ENCODE measurements at regions not wholly inside any gene's neighbourhood (a gene's known extent, or its start where the extent isn't known, plus 50 kb on each side); places are given as distances from the start of the nearest gene placed in this dataset.
"Not testable (repeated sequence)": the region's sequence is repeated elsewhere in the genome, so short reads cannot be mapped to it uniquely, and the experiment has no call there.

DNA sequence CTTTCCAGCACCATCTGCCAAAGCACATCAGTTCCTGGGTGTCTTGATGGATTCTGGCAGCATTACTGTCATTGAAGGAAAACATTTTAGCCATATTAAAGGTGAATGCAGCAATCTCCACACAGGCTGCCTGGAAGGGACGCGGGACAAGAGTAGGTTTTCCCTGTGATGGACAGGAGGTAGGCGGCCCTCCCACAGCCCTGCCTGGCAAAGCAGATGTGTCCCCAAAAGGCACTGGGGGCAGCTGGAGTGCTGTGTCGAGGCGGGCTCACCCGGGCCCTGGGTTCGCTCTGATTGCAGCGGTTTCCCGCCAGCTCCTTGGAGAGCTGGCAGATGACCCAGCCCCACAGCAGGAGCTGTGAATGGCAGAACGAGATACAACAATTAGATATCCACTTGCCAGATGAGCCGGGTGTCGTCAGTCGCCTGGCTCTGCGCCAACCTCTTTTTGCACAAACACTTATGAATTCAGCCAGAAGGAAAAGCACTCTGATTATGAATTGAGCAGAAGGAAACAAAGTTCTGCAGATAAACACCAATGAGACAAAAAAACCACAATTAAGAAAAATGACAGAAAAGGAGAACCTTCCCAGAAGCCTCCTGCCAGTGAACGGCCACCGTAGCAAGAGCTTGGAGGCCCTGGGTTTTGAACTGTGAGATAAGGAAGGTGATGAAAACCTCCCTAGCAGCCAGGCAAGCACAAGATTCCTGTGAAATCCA is 64.9 kb upstream of the ZNF195 start:
- H2BK5ac ChIP-seq (ENCODE audit: low read depth, low read length, poor library complexity); H2BK12ac ChIP-seq (ENCODE audit: low read length); H3K23ac ChIP-seq (ENCODE audit: low read length); DNase-seq; H4K8ac ChIP-seq (ENCODE audit: low read depth, low read length); H3K4me1 ChIP-seq (ENCODE audit: control insufficient read depth in 1 of 2, insufficient read depth in 2 of 2, low read length in 2 of 2); H2AFZ ChIP-seq (ENCODE audit: insufficient read depth, low read length, poor library complexity); H4K12ac ChIP-seq (ENCODE audit: low read depth, low read length); H4K91ac ChIP-seq (ENCODE audit: low read depth, low read length); H3K9ac ChIP-seq (ENCODE audit: low read length); H2BK120ac ChIP-seq (ENCODE audit: insufficient read depth, low read length, poor library complexity); H3K18ac ChIP-seq (ENCODE audit: low read length); H3K4me3 ChIP-seq (ENCODE audit: low read depth, low read length); H3K4ac ChIP-seq (ENCODE audit: low read depth, low read length); H3K4me2 ChIP-seq (ENCODE audit: low read length); H3K27me3 ChIP-seq (ENCODE audit: insufficient read depth, low read length); H3K27ac ChIP-seq (ENCODE audit: low read depth, low read length); H3K36me3 ChIP-seq (ENCODE audit: control insufficient read depth in 1 of 2, insufficient read depth in 2 of 2, low read length in 2 of 2); H3K14ac ChIP-seq (ENCODE audit: low read length); H2AK5ac ChIP-seq (ENCODE audit: low read length); H3K79me2 ChIP-seq (ENCODE audit: control insufficient read depth, insufficient read depth, low read length, poor library complexity); H3K9me3 ChIP-seq (ENCODE audit: insufficient read depth, low read depth, low read length); H3K79me1 ChIP-seq (ENCODE audit: low read length): not testable (repeated sequence)
- no CpG with 5 or more reads among the region's 16 CpGs for WGBS (ENCODE audit: extremely low coverage, insufficient coverage, insufficient read length)

DNA sequence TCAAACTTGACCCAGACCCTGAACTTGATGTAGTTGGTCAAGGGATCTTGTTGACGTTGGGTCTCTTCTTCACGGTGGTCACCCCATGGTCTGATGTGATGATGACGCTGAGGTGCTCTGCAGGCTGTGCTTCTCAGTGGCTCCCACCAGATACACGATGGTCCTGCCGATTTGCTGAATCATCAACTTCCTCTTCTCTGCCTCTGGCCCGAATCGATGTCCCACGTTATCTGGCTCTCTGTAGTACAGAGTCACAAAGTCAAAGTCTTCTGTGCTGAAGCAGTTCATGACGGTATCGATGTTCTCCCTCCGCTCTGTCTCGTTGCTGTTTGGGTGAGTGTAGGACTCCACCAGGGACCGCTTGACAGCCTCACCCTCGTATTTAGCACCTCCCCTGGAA is 58.5 kb upstream of the ZNF195 start:
- H3K4me3 ChIP-seq (ENCODE audit: low read depth, low read length); H3K4ac ChIP-seq (ENCODE audit: low read depth, low read length); H4K12ac ChIP-seq (ENCODE audit: low read depth, low read length); H2AFZ ChIP-seq (ENCODE audit: insufficient read depth, low read length, poor library complexity); H3K18ac ChIP-seq (ENCODE audit: low read length); H3K4me2 ChIP-seq (ENCODE audit: low read length); H4K8ac ChIP-seq (ENCODE audit: low read depth, low read length); H2BK120ac ChIP-seq (ENCODE audit: insufficient read depth, low read length, poor library complexity); H2BK12ac ChIP-seq (ENCODE audit: low read length); H2BK5ac ChIP-seq (ENCODE audit: low read depth, low read length, poor library complexity); H3K9me3 ChIP-seq (ENCODE audit: insufficient read depth, low read depth, low read length); H3K14ac ChIP-seq (ENCODE audit: low read length); H3K27me3 ChIP-seq (ENCODE audit: insufficient read depth, low read length); H3K36me3 ChIP-seq (ENCODE audit: control insufficient read depth in 1 of 2, insufficient read depth in 2 of 2, low read length in 2 of 2); H3K79me2 ChIP-seq (ENCODE audit: control insufficient read depth, insufficient read depth, low read length, poor library complexity); DNase-seq; H3K4me1 ChIP-seq (ENCODE audit: control insufficient read depth in 1 of 2, insufficient read depth in 2 of 2, low read length in 2 of 2); H3K9ac ChIP-seq (ENCODE audit: low read length); H3K79me1 ChIP-seq (ENCODE audit: low read length); H2AK5ac ChIP-seq (ENCODE audit: low read length); H3K27ac ChIP-seq (ENCODE audit: low read depth, low read length); H4K91ac ChIP-seq (ENCODE audit: low read depth, low read length); H3K23ac ChIP-seq (ENCODE audit: low read length): not testable (repeated sequence)
- no CpG with 5 or more reads among the region's 14 CpGs for WGBS (ENCODE audit: extremely low coverage, insufficient coverage, insufficient read length)

DNA sequence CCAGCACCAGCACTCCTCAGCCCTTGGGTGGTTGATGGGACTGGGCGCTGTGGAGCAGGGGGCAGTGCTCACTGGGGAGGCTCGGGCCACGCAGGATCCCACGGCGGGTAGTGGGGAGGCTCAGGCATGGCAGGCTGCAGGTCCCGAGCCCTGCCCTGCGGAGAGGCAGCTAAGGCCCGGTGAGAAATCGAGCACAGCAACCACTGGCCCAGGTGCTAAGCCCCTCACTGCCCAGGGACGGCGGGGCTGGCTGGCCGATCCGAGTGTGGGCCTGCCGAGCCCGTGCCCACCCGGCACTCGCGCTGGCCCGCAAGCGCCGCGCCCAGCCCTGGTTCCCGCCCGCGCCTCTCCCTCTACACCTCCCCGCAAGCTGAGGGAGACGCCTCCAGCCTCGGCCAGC is 56.0 kb upstream of the ZNF195 start:
- Histone ChIP-seq H3K4ac (ENCODE audit: low read depth, low read length) (no peak overlapping the region), H4K8ac (ENCODE audit: low read depth, low read length) (no peak overlapping the region), H4K12ac (ENCODE audit: low read depth, low read length) (no peak overlapping the region), H2AFZ (ENCODE audit: insufficient read depth, low read length, poor library complexity) (no peak overlapping the region), H3K4me2 (ENCODE audit: low read length) (no peak overlapping the region), H3K9me3 (ENCODE audit: insufficient read depth, low read depth, low read length) (no peaks in the 10 kb centered on the region), H3K14ac (ENCODE audit: low read length) (no peak overlapping the region), H2BK12ac (ENCODE audit: low read length) (no peak overlapping the region), H3K27me3 (ENCODE audit: insufficient read depth, low read length) (no peaks in the 10 kb centered on the region), H2AK5ac (ENCODE audit: low read length) (no peak overlapping the region), H3K23ac (ENCODE audit: low read length) (no peak overlapping the region), H3K36me3 (ENCODE audit: control insufficient read depth in 1 of 2, insufficient read depth in 2 of 2, low read length in 2 of 2) (no peaks in the 10 kb centered on the region), H2BK120ac (ENCODE audit: insufficient read depth, low read length, poor library complexity) (no peak overlapping the region), H3K79me1 (ENCODE audit: low read length) (no peaks in the 10 kb centered on the region), H3K4me3 (ENCODE audit: low read depth, low read length) (no peak overlapping the region), H2BK5ac (ENCODE audit: low read depth, low read length, poor library complexity) (no peak overlapping the region), H3K9ac (ENCODE audit: low read length) (no peak overlapping the region), H4K91ac (ENCODE audit: low read depth, low read length) (no peak overlapping the region), H3K79me2 (ENCODE audit: control insufficient read depth, insufficient read depth, low read length, poor library complexity) (no peaks in the 10 kb centered on the region), H3K27ac (ENCODE audit: low read depth, low read length) (no peak overlapping the region), H3K18ac (ENCODE audit: low read length) (no peak overlapping the region), H3K4me1 (ENCODE audit: control insufficient read depth in 1 of 2, insufficient read depth in 2 of 2, low read length in 2 of 2) (no peaks in the 10 kb centered on the region)
- no peak for DNase-seq
- no CpG with 5 or more reads among the region's 28 CpGs for WGBS (ENCODE audit: extremely low coverage, insufficient coverage, insufficient read length)

DNA sequence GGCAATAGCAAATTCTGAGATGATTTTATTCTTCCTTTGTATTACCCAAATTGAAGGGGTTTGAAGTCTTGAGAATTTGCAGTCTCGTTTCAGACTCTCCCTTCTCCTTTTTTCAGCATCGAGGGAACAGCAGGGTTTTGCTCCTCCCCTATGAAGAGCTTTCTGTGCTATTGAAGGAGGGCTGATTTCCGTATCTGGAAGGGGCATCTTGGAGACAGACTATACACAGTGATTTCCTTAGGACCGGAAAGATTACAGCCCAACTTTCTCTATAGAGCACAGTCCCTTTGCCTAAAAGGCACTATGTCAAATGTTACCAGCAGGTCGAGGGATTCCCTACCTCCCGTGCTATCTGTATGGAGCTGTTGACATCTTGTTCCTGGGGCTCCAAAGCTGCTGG is 50.2 kb upstream of the ZNF195 start:
- H3K27ac ChIP-seq (ENCODE audit: low read depth, low read length); H2BK5ac ChIP-seq (ENCODE audit: low read depth, low read length, poor library complexity); H4K91ac ChIP-seq (ENCODE audit: low read depth, low read length); H3K9ac ChIP-seq (ENCODE audit: low read length); H3K36me3 ChIP-seq (ENCODE audit: control insufficient read depth in 1 of 2, insufficient read depth in 2 of 2, low read length in 2 of 2); H3K4ac ChIP-seq (ENCODE audit: low read depth, low read length); H2AK5ac ChIP-seq (ENCODE audit: low read length); DNase-seq; H3K9me3 ChIP-seq (ENCODE audit: insufficient read depth, low read depth, low read length); H4K8ac ChIP-seq (ENCODE audit: low read depth, low read length); H3K79me2 ChIP-seq (ENCODE audit: control insufficient read depth, insufficient read depth, low read length, poor library complexity); H3K23ac ChIP-seq (ENCODE audit: low read length); H4K12ac ChIP-seq (ENCODE audit: low read depth, low read length); H2BK120ac ChIP-seq (ENCODE audit: insufficient read depth, low read length, poor library complexity); H2BK12ac ChIP-seq (ENCODE audit: low read length); H2AFZ ChIP-seq (ENCODE audit: insufficient read depth, low read length, poor library complexity); H3K4me2 ChIP-seq (ENCODE audit: low read length); H3K79me1 ChIP-seq (ENCODE audit: low read length); H3K18ac ChIP-seq (ENCODE audit: low read length); H3K14ac ChIP-seq (ENCODE audit: low read length); H3K4me1 ChIP-seq (ENCODE audit: control insufficient read depth in 1 of 2, insufficient read depth in 2 of 2, low read length in 2 of 2); H3K4me3 ChIP-seq (ENCODE audit: low read depth, low read length); H3K27me3 ChIP-seq (ENCODE audit: insufficient read depth, low read length): not testable (repeated sequence)
- WGBS (ENCODE audit: extremely low coverage, insufficient coverage, insufficient read length) = no CpG with 5 or more reads among the region's 6 CpGs

Measured in trophoblast cell (in vitro differentiated cells and primary cell).